Astrocyte (in vitro differentiated cells and primary cell): ENCODE measurements at regions not wholly inside any gene's neighbourhood (a gene's known extent, or its start where the extent isn't known, plus 50 kb on each side); places are given as distances from the start of the nearest gene placed in this dataset.

Experiments
- CTCF ChIP-seq: IDR thresholded peaks from 2 replicates; pipeline ENCODE4 v1.5.1; 2011; ENCODE audit warnings: low read depth, mild to moderate bottlenecking, inconsistent platforms, low read length, moderate library complexity; ENCODE audit not compliant: insufficient read depth
- EZH2 ChIP-seq: IDR thresholded peaks from 2 replicates; pipeline ENCODE4 v1.6.1; 2012; ENCODE audit warnings: mild to moderate bottlenecking, low read length, inconsistent platforms; ENCODE audit not compliant: insufficient read depth

DNA sequence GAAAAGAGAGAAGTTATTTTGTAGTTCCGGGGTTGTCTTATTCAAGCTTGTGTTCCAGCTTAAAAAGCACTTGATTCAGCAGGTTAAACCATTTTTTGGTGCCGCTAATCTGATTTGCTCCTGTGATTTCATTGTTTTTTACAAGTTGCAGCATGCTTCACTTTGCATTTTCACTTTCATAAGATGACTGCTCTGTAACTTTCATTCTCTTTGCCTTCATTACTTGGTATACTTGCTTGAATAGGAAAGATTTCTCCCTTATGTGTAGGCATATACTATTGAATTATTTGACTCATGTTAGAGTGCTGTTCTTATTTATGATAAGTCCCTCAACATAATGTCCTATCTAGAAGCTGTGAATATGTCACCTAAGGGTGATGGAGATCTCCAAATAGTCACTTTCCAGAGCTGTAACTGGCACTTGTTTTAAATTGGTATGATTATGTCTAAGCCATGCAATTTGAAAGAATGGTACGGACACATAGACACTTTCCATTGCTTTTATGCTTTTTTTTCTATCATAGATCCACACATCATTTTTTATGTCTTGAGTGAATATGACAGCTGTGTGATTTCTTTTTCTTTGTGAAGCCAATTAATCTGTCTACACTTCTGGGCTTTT, 254.5 kb downstream of the DSEL start:
- TF ChIP-seq EZH2 (no peak), CTCF (no peak)
